LHCN-M2 (cell line): ENCODE measurements at regions not wholly inside any gene's neighbourhood (a gene's known extent, or its start where the extent isn't known, plus 50 kb on each side); places are given as distances from the start of the nearest gene placed in this dataset.

Experiments
- DNase-seq: peaks from one replicate; pipeline ENCODE4 v3.0.0-alpha.2; 2012; ENCODE audit warnings: low read depth

DNA sequence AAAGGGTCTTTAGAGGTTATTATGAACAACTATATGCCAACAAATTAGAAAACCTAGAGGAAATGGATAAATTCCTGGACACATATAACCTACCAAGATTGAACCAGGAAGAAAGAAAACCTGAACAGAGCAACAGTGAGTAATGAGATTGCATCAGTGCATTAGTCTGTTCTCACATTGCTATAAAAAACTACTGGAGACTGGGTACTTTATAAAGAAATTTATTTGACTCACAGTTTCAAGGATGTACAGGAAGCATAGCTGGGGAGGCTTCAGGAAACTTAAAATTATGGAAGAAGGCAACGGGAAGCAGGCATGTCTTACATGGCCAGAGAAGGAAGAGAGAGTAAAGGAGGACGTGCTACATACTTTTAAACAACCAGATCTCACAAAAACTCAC is 70.8 kb upstream of the GNAZ start:
- no peak for DNase-seq

DNA sequence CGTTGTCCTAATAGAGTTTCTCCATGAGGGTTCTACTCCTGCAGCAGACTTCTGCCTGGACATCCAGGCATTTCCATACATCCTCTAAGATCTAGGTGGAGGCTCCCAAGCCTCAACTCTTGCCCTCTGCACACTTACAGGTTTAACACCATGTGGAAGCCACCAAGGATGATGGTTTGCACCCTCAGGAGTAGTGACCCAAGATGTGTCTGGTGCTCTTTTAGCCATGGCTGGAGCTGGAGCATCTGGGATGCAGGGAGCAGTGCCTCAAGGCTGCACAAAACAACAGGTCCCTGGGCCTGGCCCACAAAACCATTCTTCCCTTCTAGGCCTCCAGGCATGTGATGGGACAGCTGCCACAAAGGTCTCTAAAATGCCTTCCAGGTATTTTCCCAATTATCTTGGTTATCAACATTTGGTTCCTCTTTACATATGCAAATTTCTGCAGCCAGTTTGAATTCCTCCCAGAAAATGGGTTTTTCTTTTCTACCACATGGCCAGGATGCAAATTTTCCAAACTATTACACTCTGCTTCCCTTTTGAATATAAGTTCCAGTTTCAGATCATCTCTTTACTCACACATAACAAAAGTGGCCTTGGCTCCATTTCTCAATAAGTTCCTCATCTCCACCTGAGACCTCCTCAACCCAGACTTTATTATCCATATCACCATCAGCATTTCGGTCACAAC is 69.5 kb upstream of the GNAZ start:
- DNase-seq, result no peak

DNA sequence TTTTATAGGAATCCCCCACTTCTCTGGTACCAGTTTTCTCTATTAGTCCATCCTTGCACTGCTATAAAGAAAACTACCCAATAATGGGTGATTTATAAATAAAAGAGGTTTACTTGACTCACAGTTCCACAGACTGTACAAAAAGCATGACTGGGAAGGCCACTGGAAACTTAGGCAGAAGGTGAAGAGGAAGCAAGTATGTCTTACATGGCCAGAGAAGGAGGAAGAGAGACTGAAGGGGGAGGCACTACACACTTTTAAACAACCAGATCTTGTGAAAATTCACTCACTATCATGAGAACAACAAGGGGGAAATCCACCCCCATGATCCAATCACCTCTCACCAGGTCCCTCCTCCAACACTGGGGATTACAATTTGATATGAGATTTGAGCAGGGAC is 68.9 kb upstream of the GNAZ start:
- no peak for DNase-seq

DNA sequence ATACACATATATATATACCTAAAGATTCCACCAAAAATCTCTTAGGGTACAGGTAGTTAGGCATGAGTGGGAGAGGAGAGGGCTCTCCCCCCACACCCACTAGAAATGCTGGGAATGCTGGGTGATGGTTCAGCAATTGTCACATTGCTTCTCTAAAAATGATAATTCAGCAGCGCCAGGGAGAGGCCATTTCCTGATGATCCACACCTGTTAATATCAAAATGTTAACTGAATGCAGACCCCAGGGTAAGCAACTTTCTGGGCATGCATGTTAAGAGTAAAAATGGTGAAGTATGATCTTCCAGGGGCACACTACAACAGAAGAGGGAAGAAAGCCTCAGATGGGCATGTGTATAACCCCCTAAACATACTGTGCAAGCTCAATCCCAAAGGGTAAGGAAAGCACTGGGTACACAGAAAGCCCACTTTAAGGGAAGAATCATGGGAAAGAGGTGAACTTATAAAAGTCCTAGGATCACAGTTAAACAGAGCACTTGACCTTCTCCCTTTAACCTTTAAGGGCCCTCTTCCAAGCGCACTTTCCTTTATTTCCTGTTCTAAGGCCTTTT is 67.6 kb upstream of the GNAZ start:
- DNase-seq, result no peak

DNA sequence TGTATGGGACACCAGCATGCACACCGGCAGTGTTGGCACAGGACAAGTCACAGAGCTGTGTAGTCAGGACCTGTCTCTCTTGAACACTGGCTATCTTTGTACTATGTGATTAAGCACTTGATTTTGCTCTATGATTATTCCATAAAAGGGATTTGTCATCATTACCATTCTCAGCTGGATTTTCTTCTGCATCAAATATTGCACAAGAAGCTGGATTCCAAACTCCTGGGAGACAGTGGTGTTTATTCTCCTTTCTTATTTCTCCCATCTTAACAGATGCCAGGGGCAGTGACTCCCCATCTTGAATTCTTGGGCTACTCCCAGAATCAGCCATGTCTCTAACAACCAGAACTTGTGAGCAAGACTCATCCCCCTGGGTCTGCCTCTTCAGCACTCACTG is 62.5 kb upstream of the GNAZ start:
- no peak for DNase-seq

DNA sequence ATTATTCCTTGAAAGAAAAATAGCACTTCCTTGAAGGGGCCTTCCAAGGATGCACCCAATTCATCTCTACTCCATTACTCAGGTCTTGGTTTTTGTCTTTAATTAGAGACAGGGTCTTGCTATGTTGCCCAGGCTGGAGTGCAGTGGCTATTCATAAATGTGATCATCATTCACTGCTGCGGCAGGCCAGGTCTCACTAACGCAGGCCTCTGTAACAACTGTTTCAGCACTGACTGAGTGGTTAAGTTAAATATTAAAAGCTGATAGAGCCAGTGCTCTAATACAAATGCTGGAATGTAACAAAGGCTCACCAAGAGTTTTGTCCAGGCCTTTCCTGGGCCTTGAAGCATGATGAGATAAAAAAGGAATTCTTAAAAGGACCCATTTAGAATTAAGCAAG is 61.4 kb upstream of the GNAZ start:
- DNase-seq, result no peak
